WTC11 (cell line): ENCODE measurements at regions not wholly inside any gene's neighbourhood (a gene's known extent, or its start where the extent isn't known, plus 50 kb on each side); places are given as distances from the start of the nearest gene placed in this dataset.

Experiments used
- ATAC-seq: fragments of 200-7000 bp; cut with Tn5 transposase; 2 replicates; pipeline ENCODE4 v1.10.0; 2021; ENCODE audit warnings: mild to moderate bottlenecking, moderate library complexity
- CTCF ChIA-PET: fragments of 300-600 bp; sonication (Branson Sonifier 250); formaldehyde crosslinking; loops from one replicate; lab custom pipeline; 2021; ENCODE audit warnings: antibody characterized with exemption; lab: Charles Lee
- POLR2A ChIA-PET: fragments of 350-600 bp; sonication (Branson Sonifier 250); formaldehyde crosslinking; loops from one replicate; lab custom pipeline; 2021; ENCODE audit warnings: antibody characterized with exemption; lab: Charles Lee
- DNase-seq: peaks from one replicate; pipeline ENCODE4 v3.0.0; 2021; ENCODE audit warnings: low spot score
- H3K27ac Mint-ChIP-seq: 2 replicates; pipeline ENCODE4 v1.8.0; 2021; ENCODE audit warnings: mixed read lengths
- H3K27me3 Mint-ChIP-seq: 2 replicates; pipeline ENCODE4 v1.8.0; 2021; ENCODE audit warnings: low read depth, mild to moderate bottlenecking, moderate library complexity, mixed read lengths
- H3K36me3 Mint-ChIP-seq: 2 replicates; pipeline ENCODE4 v1.8.0; 2021; ENCODE audit warnings: mixed read lengths
- H3K4me1 Mint-ChIP-seq: 2 replicates; pipeline ENCODE4 v1.8.0; 2022; ENCODE audit warnings: mixed read lengths
- H3K4me3 Mint-ChIP-seq: 2 replicates; pipeline ENCODE4 v1.8.0; 2021; ENCODE audit warnings: mild to moderate bottlenecking, moderate library complexity, mixed read lengths
- H3K9me3 Mint-ChIP-seq: 2 replicates; pipeline ENCODE4 v1.8.0; 2021; ENCODE audit warnings: mixed read lengths
- ATF6 ChIP-seq: sonication (generic); formaldehyde crosslinking; IDR thresholded peaks from 2 replicates; pipeline ENCODE4 v1.8.1; 2023; ENCODE audit warnings: mild to moderate bottlenecking, missing genetic modification reagents
- CBFB ChIP-seq: sonication (generic); formaldehyde crosslinking; IDR thresholded peaks from 2 replicates; pipeline ENCODE4 v1.8.1; 2022; ENCODE audit warnings: mild to moderate bottlenecking, low read depth, missing genetic modification reagents
- ELF4 ChIP-seq: sonication (generic); formaldehyde crosslinking; IDR thresholded peaks from 2 replicates; pipeline ENCODE4 v1.8.1; 2022; ENCODE audit warnings: low read depth, mild to moderate bottlenecking, moderate library complexity, missing genetic modification reagents
- ERG ChIP-seq: fragments of 250-450 bp; sonication (Bioruptor Pico); IDR thresholded peaks from 2 replicates; pipeline ENCODE4 v1.8.0; 2021; ENCODE audit warnings: mild to moderate bottlenecking
- ESRRA ChIP-seq: sonication (generic); formaldehyde crosslinking; IDR thresholded peaks from 2 replicates; pipeline ENCODE4 v1.8.1; 2022; ENCODE audit warnings: mild to moderate bottlenecking, missing genetic modification reagents, borderline replicate concordance
- FOXP1 ChIP-seq: sonication (generic); formaldehyde crosslinking; IDR thresholded peaks from 2 replicates; pipeline ENCODE4 v1.8.0; 2022; ENCODE audit warnings: missing genetic modification reagents, mild to moderate bottlenecking, moderate library complexity, borderline replicate concordance
- HMGA2 ChIP-seq: fragments of 250-450 bp; sonication (Bioruptor Pico); IDR thresholded peaks from 2 replicates; pipeline ENCODE4 v1.4.0; 2021; ENCODE audit warnings: mild to moderate bottlenecking, moderate library complexity
- IRF2 ChIP-seq: sonication (generic); formaldehyde crosslinking; IDR thresholded peaks from 2 replicates; pipeline ENCODE4 v1.8.0; 2022; ENCODE audit warnings: low read depth, missing genetic modification reagents, borderline replicate concordance
- KAT7 ChIP-seq: sonication (generic); formaldehyde crosslinking; IDR thresholded peaks from 2 replicates; pipeline ENCODE4 v1.8.1; 2023; ENCODE audit warnings: missing genetic modification reagents, mild to moderate bottlenecking, borderline replicate concordance
- NFYB ChIP-seq: sonication (generic); formaldehyde crosslinking; conservative IDR thresholded peaks from 2 replicates; pipeline ENCODE4 v1.8.0; 2022; ENCODE audit warnings: low read depth, missing genetic modification reagents
- NR2C2 ChIP-seq: sonication (generic); formaldehyde crosslinking; IDR thresholded peaks from 2 replicates; pipeline ENCODE4 v1.8.0; 2022; ENCODE audit warnings: mild to moderate bottlenecking, missing genetic modification reagents
- NR3C1 ChIP-seq: sonication (generic); formaldehyde crosslinking; conservative IDR thresholded peaks from 2 replicates; pipeline ENCODE4 v1.8.1; 2023; ENCODE audit warnings: low read depth, mild to moderate bottlenecking, missing genetic modification reagents
- OVOL2 ChIP-seq: fragments of 250-450 bp; sonication (Bioruptor Pico); IDR thresholded peaks from 2 replicates; pipeline ENCODE4 v1.9.0; 2021; ENCODE audit warnings: mild to moderate bottlenecking, borderline replicate concordance
- SMAD3 ChIP-seq: sonication (generic); formaldehyde crosslinking; IDR thresholded peaks from 2 replicates; pipeline ENCODE4 v1.8.0; 2022; ENCODE audit warnings: missing genetic modification reagents, mild to moderate bottlenecking, borderline replicate concordance
- TCF7 ChIP-seq: sonication (generic); formaldehyde crosslinking; IDR thresholded peaks from 2 replicates; pipeline ENCODE4 v1.8.0; 2022; ENCODE audit warnings: mild to moderate bottlenecking, low read depth, missing genetic modification reagents, moderate library complexity
- TEAD4 ChIP-seq: sonication (generic); formaldehyde crosslinking; IDR thresholded peaks from 2 replicates; pipeline ENCODE4 v1.8.0; 2022; ENCODE audit warnings: mild to moderate bottlenecking, missing genetic modification reagents
- TP53 ChIP-seq: sonication (generic); formaldehyde crosslinking; IDR thresholded peaks from 2 replicates; pipeline ENCODE4 v1.8.1; 2023; ENCODE audit warnings: mild to moderate bottlenecking, missing genetic modification reagents
- ZBTB21 ChIP-seq: sonication (generic); formaldehyde crosslinking; IDR thresholded peaks from 2 replicates; pipeline ENCODE4 v1.8.1; 2023; ENCODE audit warnings: mild to moderate bottlenecking, missing genetic modification reagents, borderline replicate concordance
- ZNF219 ChIP-seq: sonication (generic); formaldehyde crosslinking; IDR thresholded peaks from 2 replicates; pipeline ENCODE4 v1.8.0; 2023; ENCODE audit warnings: missing genetic modification reagents, mild to moderate bottlenecking, borderline replicate concordance
- ZNF232 ChIP-seq: sonication (generic); formaldehyde crosslinking; IDR thresholded peaks from 2 replicates; pipeline ENCODE4 v1.8.0; 2022; ENCODE audit warnings: mild to moderate bottlenecking, missing genetic modification reagents
- ZNF317 ChIP-seq: sonication (generic); formaldehyde crosslinking; IDR thresholded peaks from 2 replicates; pipeline ENCODE4 v1.8.1; 2023; ENCODE audit warnings: low read depth, mild to moderate bottlenecking, moderate library complexity, missing genetic modification reagents, borderline replicate concordance
- ZNF396 ChIP-seq: fragments of 250-450 bp; sonication (Bioruptor Pico); IDR thresholded peaks from 2 replicates; pipeline ENCODE4 v1.8.0; 2021; ENCODE audit warnings: mild to moderate bottlenecking, moderate library complexity, borderline replicate concordance
- ZNF532 ChIP-seq: fragments of 250-450 bp; sonication (Bioruptor Pico); IDR thresholded peaks from 2 replicates; pipeline ENCODE4 v1.9.0; 2021; ENCODE audit warnings: mild to moderate bottlenecking, borderline replicate concordance
- TF ChIP-seq, protein P1 (sequence below): sonication (generic); formaldehyde crosslinking; IDR thresholded peaks from 2 replicates; pipeline ENCODE4 v1.8.1; 2023; ENCODE audit warnings: mild to moderate bottlenecking, missing genetic modification reagents, moderate library complexity
- TF ChIP-seq, protein P2 (sequence below): sonication (generic); formaldehyde crosslinking; IDR thresholded peaks from 2 replicates; pipeline ENCODE4 v1.8.0; 2022; ENCODE audit warnings: mild to moderate bottlenecking, missing genetic modification reagents

DNA sequence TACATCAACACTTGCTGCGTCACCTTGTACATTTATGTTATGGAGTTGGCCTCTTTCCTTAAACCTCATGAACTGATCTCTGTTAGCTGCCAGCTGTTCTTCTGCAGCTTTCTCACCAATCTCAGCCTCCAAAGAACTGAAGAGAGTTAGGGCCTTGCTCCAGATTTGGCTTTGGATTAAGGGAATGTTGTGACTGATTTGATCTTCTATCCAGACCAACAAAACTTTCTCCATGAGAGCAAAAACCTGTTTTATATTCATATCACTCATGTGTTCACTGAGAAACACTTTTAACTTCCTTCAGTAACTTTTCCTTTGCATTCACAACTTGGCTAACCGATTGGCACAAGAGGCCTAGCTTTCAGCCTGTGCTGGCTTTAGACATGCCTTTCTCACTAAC, 1156.0 kb upstream of the CADM2 start:
- no peak overlapping the region for H3K27ac Mint-ChIP-seq
- H3K9me3 Mint-ChIP-seq, result no peaks in the 10 kb centered on the region
- CTCF ChIA-PET, result no interaction called here
- TF ChIP-seq NFYB (no peak), ZNF532 (CRISPR knock-in tag) (no peak), HMGA2 (no peak), CBFB (CRISPR knock-in tag) (no peak), TCF7 (CRISPR knock-in tag) (no peak), ATF6 (CRISPR knock-in tag) (no peak), FOXP1 (no peak), ZNF219 (CRISPR knock-in tag) (no peak), ZNF232 (CRISPR knock-in tag) (no peak), ESRRA (CRISPR knock-in tag) (no peak), TP53 (CRISPR knock-in tag) (no peak), OVOL2 (no peak), ZBTB21 (no peak), TEAD4 (CRISPR knock-in tag) (no peak), IRF2 (no peak), NR2C2 (CRISPR knock-in tag) (no peak)
- TF ChIP-seq, protein P1, sequence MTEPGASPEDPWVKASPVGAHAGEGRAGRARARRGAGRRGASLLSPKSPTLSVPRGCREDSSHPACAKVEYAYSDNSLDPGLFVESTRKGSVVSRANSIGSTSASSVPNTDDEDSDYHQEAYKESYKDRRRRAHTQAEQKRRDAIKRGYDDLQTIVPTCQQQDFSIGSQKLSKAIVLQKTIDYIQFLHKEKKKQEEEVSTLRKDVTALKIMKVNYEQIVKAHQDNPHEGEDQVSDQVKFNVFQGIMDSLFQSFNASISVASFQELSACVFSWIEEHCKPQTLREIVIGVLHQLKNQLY, result no peak
- TF ChIP-seq, all 79 proteins: peak for 0
- no peaks in the 10 kb centered on the region for H3K4me1 Mint-ChIP-seq
- no peak for ATAC-seq
- no peak for DNase-seq
- POLR2A ChIA-PET, result no interaction called here
- H3K27me3 Mint-ChIP-seq, result no peaks in the 10 kb centered on the region
- H3K4me3 Mint-ChIP-seq, result no peak overlapping the region
- H3K36me3 Mint-ChIP-seq, result no peaks in the 10 kb centered on the region

DNA sequence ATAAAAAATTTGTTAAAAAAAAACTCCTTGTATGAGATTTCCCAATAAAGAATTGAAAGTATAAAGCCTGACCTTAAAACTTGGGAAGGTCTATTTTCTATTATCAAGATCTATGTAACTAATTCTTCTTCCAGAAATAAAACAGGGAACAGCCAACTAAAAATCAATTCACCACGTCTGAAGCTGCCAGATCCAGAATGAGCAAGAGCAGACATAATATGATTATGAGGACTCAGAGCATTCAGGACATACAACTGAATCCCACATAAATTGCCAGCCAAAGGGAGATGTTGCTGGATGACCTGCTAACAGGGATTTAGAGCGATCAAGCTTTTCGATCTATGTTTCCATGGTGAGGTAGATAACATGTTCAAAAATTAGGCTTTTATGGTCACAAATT, 1151.3 kb upstream of the CADM2 start:
- Mint-ChIP-seq H3K9me3 (peaks cover 27% of the 10 kb centered on the region), H3K27me3 (no peaks in the 10 kb centered on the region), H3K27ac (no peak overlapping the region), H3K36me3 (no peaks in the 10 kb centered on the region; the same call in 1 of the 2 replicates), H3K4me3 (no peak overlapping the region), H3K4me1 (no peaks in the 10 kb centered on the region)
- CTCF ChIA-PET, result no interaction called here
- POLR2A ChIA-PET, result no interaction called here
- DNase-seq, result no peak
- ATAC-seq, result no peak
- TF ChIP-seq, protein P2, sequence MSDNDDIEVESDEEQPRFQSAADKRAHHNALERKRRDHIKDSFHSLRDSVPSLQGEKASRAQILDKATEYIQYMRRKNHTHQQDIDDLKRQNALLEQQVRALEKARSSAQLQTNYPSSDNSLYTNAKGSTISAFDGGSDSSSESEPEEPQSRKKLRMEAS (CRISPR knock-in tag), result no peak
- no peak for TF ChIP-seq ERG (CRISPR knock-in tag)
- TF ChIP-seq KAT7 (CRISPR knock-in tag), result no peak
- TF ChIP-seq ZNF317 (CRISPR knock-in tag), result no peak
- no peak for TF ChIP-seq ZNF396 (CRISPR knock-in tag)
- TF ChIP-seq ZNF232 (CRISPR knock-in tag), result no peak
- no peak for TF ChIP-seq SMAD3 (CRISPR knock-in tag)
- TF ChIP-seq, protein P1, result no peak
- no peak for TF ChIP-seq ELF4 (CRISPR knock-in tag)
- TF ChIP-seq NR3C1 (CRISPR knock-in tag), result no peak
